GM18499 (cell line): ENCODE measurements at regions not wholly inside any gene's neighbourhood (a gene's known extent, or its start where the extent isn't known, plus 50 kb on each side); places are given as distances from the start of the nearest gene placed in this dataset.

Source experiments
- ATAC-seq: cut with Tn5 transposase; IDR thresholded peaks from one replicate; pipeline ENCODE4 v1.9.1; 2021; ENCODE audit warnings: moderate number of reproducible peaks; ENCODE audit not compliant: insufficient read depth, unreplicated experiment

DNA sequence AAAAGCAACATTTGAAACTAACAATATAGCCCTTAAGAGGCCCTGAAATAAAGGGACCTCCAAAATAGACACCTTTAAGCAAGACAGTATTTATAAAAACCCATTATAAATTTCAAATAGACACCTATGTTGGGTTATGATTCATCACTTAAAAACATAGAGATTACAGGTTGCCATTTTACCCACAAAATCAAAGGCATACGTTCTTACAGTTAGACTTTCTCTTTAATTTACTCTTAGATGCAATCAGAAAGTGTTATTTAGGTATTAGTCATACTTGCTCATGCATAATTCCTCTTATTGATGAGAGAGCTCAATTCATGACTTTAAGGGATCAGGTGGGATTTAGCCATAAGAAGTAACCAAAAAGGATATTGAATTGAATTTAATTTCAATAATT lies 51.5 kb upstream of the TMEM200A start:
- ATAC-seq: peak; percentile 66

DNA sequence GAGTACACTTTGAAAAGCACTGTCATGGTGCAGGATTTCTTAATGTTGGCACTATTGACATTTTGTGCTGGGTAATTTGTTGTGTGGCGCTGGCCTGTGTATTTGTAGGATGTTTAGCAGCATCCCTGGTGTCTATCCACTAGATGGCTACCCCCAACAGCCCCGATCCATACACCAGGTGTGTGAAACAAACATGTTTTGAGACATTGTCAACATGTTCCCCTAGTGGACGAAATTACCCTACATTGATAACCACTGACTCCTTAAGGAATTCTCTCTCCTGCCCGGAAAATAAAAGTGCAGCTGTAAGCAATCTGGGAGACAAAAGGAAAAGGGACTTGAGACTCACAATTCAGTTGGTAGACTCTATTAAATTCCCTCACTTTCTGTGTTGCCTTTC lies 52.6 kb upstream of the TMEM200A start:
- ATAC-seq: no peak

DNA sequence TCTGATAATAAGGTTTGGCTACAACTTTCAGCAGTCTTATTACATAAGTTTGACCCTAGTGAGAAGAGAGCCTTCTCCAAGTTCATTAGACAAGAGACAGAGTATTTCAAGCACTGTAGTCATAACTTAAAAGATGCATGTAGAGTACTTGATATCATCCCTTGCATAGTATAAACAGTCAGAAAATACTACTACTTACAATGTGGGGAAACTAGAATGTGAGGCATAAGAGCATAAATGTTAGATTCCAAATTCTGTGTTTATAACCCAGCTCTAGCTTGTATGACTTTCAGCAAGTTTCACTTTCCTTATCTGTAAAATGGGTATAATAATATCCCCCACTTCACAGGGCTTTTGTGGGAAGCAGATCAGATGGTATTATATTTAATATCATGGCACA lies 56.8 kb upstream of the TMEM200A start:
- no peak for ATAC-seq

DNA sequence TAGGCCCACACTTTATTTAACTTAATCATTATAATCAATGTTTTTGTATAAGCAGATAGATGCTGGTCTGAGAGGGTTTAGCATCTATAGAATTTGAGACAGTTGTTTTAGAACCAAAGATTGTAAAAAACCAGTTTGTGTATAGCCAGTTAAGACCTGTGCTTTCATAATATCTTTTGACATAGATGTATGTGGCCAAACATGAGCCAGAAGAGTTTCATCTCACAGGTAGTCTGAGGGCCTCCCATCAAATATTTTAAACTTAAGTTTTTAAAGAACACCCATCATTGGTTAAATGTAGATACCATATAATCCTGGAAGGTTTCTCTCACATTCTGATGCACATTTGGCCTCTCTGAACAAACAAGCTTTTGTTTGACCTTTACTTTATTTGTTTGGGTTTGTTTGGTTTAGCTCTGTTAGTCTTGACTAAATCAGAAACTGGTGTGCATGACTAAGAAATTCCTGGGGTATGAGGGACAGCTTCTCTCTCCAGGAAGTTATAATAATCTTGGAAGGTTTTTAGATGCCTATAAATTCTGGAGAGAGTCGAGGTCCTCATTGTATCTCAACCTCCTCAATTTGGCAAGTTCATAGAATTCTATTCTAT lies 58.0 kb upstream of the TMEM200A start:
- no peak for ATAC-seq

DNA sequence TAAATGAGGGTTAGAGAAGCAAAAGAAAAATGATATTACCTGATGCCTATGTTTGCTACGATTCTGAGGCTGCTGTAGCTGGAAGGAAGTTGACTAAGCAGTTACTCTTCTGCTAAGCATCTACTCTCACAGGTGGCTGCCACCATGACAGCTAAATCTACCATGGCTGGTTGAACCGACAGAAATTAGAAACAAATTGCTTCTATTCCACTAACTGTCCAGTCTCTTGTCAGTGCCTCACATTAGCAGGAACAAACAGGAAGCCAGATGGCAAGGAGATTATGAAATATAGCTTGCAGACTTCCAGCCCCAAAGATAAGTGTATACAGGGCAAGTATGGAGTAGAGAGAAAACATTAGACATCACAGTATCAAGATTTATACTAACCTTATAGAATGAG lies 59.4 kb upstream of the TMEM200A start:
- no peak for ATAC-seq

DNA sequence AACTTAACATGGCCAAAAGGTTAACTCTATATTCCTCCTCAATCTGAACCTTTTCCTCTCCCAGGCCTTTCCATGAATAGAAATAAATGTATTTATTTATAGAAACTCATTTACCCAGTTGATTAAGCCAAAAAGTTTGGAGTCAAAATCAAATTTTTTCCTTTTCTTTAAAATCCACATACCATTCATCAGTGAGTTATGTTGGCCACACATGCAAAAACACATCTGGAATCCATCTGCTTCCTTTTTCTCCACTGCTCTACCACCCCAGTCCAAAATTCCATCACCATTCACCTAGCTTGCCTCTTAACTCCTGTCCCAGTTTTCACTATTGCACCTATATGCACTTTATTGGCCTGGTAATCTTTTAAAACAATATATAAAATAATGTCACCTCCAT lies 62.4 kb upstream of the TMEM200A start:
- ATAC-seq: no peak

DNA sequence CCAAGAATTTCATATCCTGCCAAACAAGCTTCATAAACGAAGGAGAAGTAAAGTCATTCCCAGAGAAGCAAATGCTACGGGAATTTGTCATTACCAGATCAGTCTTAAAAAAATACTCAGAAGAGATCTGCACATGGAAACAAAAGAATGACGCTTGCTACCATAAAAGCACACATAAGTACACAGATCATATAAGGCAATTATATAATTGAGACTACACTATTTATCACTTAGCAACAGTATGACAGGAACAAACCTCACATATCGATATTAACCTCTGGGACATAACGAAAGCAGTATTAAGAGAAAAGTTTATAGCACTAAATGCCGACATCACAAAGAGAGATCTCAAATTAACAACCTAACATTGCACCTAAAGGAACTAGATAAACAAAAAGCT lies 67.6 kb upstream of the TMEM200A start:
- ATAC-seq: no peak

DNA sequence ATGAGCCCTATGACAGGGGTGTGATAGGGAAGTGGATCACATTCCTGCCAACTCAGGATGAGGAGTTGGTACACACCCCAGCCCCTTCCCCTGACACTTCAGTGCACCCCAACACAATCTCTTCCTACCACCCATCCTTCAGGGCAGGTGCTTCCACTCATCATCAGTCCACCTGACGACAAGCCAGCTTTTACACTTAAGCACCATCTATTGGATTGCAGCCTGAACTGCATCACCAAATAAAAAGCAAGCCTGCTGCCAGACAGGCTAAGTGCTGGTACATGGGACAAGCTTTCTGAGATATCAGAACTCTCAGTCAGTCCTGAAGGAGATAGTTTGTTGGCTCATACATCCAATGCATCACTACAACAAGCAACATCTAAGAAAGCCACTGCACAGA lies 69.0 kb upstream of the TMEM200A start:
- no peak for ATAC-seq

DNA sequence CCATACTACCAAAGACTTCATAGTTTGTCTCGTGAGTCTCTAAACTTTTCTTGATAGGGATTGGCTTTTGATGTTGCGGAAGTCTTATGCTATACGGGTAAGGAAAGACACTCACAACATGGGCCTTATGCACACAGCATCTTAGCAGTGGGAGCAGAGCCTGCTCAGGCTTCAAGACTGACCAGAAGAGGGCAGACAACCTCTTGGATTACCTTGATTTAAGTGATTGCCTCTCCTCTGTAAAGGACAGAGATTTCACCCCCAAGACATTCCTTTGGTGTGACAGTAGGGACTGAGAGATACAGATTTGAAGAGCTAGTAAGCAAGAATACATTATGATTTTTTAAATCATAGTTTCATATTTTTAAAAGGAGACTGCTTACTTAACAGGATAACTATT lies 71.0 kb upstream of the SAMD3 start:
- ATAC-seq: no peak

DNA sequence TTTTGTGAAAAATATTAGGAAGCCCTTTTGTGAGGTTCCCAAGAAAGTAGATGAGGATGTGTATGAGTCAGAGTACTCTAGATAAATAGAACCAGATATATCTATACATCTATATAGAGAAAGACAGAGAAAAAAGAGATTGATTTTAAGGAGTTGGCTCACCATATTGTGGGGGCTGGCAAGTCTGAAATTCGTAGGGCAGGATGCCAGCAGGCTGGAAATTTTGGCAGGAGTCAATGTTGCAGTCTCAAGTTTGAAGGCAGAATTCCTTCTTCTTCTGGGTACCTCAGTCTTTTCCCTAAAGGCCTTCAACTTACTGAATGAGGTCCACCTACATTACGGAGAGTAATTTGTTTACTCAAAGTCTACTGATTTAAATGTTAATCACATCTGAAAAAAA lies 65.3 kb upstream of the SAMD3 start:
- ATAC-seq: no peak

DNA sequence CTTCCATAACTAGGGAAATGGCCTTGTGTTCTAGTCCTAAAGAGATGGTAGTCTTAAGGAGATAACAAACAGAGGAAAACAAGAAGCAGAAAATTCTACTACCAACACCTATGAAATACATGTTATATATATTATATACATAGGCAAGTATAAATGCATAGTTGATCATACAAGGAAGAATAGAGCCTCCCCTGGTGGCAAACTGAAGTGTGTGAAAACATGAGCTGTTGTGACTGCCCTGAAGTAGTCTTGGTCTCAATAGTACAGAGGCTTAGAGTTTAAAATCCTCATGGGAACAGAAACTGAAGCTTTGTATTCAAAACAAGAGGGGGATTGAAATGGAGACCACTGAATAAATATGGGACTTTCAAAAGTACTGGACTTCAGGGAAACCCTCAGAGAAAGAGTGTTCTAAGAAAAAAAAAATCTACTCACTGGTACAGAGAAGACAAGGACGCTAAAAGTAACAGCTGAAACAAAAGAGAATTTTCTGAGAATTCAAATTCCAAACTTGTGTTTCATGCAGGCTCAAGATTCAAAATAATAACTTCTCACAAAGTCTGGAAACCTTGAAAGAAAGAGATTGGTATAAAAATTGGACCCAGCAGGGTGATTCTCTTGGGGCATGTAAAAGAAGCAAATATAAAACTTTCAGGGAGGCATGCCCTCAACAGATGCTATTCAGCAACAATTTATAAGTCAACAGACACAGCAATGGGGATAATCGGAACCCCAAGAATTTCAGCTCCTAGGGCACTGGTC lies 59.7 kb upstream of the SAMD3 start:
- no peak for ATAC-seq

DNA sequence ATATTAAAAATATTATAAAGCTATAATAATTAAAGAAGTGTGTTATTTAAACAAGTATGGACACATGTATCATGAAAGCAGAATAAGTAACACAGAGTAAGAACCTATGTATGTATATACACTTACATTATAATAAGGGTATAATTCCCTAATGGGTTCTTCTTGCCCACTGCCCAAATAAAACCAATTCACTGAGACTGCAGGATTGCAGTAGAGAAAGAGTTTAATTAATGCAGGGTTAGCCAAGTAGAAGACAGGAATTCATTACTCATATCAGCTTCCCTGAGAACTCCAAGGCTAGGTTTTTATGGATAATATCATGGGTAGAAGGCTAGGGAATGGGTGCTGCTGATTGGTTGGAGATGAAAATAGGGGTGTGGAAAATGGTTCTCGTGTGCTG lies 53.8 kb upstream of the SAMD3 start:
- ATAC-seq: no peak

DNA sequence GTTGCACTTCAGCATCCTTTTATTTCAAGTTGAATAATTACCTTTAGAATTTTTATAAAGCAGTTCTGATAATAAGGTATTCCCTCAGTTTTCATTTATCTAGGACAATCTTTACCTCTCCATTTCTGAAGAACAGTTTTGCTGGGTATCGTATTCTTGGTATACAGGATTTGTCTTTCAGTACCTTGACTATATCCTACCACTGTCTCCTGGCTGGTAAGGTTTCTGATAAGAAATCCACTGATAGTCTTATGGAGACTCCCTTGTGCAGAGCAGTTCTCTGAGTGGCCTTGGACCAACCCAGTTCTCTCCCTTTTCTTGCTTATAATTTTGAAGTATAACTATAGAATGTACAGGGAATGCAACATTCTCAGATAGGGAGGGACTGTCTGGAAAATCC lies 51.3 kb upstream of the SAMD3 start:
- ATAC-seq: no peak
